Central memory CD8-positive, alpha-beta T cell (primary cell): ENCODE measurements at regions not wholly inside any gene's neighbourhood (a gene's known extent, or its start where the extent isn't known, plus 50 kb on each side); places are given as distances from the start of the nearest gene placed in this dataset.

Experiments used
- ATAC-seq: fragments of 150-1000 bp; cut with Tn5 transposase; replicated peaks from 2 replicates; pipeline ENCODE4 v1.10.0; 2022; ENCODE audit warnings: mild to moderate bottlenecking, moderate FRiP score, moderate number of reproducible peaks; ENCODE audit not compliant: poor library complexity, severe bottlenecking; ENCODE audit errors: extremely low read depth
- DNase-seq, 2 donors: peaks; one replicate each; pipeline ENCODE4 v3.0.0; 2021; ENCODE audit warnings: low spot score in 2 of 2
- H3K27ac Mint-ChIP-seq: one replicate; pipeline ENCODE4 v1.8.0; 2022; ENCODE audit warnings: low read depth, mild to moderate bottlenecking, moderate library complexity, mixed read lengths
- H3K27me3 Mint-ChIP-seq: one replicate; pipeline ENCODE4 v1.8.0; 2022; ENCODE audit warnings: mixed read lengths
- H3K36me3 Mint-ChIP-seq: one replicate; pipeline ENCODE4 v1.8.0; 2022; ENCODE audit warnings: mild to moderate bottlenecking, moderate library complexity, mixed read lengths; ENCODE audit not compliant: insufficient read depth
- H3K4me1 Mint-ChIP-seq: one replicate; pipeline ENCODE4 v1.8.0; 2022; ENCODE audit warnings: mixed read lengths
- H3K4me3 Mint-ChIP-seq: one replicate; pipeline ENCODE4 v1.8.0; 2022; ENCODE audit warnings: mild to moderate bottlenecking, moderate library complexity, mixed read lengths
- H3K9me3 Mint-ChIP-seq: one replicate; pipeline ENCODE4 v1.8.0; 2022; ENCODE audit warnings: mixed read lengths

DNA sequence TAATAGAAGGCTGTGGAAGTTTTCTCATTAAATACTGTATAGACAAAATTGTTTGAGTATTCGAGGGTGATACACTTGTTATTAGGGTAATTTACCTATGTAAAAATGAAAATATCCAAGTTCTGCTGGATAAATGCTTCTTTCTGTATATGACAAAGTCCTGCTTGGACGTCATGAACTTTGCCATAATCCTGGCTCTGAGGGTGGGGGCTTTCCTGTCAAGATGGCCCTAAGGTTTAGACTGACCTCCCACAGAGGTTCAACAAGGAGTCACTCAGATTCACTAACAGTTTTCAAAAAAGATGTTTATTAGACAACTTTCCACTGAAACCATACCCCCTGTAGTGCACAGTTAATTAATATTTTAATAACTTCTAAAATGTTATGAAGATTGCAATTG is 52.5 kb upstream of the NABP1 start:
- Mint-ChIP-seq H3K27ac (peak overlapping the region; percentile 92), H3K4me3 (no peak overlapping the region), H3K9me3 (no peaks in the 10 kb centered on the region), H3K4me1 (peaks cover 32% of the 10 kb centered on the region), H3K27me3 (no peaks in the 10 kb centered on the region), H3K36me3 (peaks cover 5% of the 10 kb centered on the region)
- no peak for ATAC-seq
- DNase-seq, result no peak

DNA sequence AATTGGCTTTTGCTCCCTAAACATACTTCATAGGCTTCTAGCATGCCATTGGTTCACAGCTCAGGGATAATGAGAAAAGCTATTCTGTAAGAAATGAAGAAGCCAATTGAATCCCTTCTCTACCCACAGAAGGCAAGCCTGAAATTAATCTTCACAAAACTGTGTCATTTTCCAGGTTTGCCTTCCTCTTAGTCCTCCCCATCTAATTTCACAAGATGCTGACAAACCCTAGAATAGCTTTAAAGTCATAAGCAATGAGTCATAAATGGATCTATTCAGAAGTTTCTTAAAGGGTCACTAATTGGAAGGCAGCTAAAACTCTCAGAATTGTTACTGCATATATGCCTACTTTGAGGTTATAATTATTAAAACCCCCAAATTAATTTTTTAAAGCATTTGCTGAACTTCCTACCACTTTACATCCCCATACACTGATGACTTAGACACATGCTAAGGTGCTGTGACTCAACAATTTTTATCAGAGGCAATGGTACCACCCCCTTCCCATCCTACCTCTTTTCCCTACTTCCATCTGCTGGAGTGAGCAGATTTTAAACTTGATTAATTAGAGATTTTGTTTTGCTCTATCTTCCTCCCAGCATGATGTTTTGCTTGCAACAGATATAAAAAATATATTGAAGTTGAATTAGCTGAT is 51.3 kb upstream of the NABP1 start:
- DNase-seq, result no peak
- H3K27me3 Mint-ChIP-seq, result no peaks in the 10 kb centered on the region
- peaks cover 5% of the 10 kb centered on the region for H3K36me3 Mint-ChIP-seq
- no peak for ATAC-seq
- peaks cover 30% of the 10 kb centered on the region for H3K4me1 Mint-ChIP-seq
- no peaks in the 10 kb centered on the region for H3K9me3 Mint-ChIP-seq
- H3K27ac Mint-ChIP-seq, result no peak overlapping the region
- no peak overlapping the region for H3K4me3 Mint-ChIP-seq

DNA sequence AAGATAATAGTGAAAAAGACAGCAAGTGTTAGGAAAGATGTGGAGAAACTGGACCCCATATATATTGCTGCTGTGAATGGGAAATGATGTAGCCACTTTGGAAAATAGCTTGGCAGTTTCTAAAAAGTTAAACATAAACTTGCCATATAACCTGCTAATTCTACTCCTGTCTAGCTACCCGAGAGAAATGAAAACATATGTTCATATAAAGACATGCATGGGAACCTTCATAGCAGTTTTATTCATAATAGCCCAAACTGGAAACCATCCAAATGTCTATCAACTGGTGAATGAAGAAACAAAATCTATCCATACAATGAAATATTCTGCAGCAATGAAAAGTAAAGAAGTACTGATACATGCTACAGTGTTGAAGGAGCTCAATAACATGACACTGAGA is 50.4 kb upstream of the NABP1 start:
- ATAC-seq (no peak), DNase-seq (no peak)
- Mint-ChIP-seq H3K4me1 (peaks cover 30% of the 10 kb centered on the region), H3K36me3 (peaks cover 5% of the 10 kb centered on the region), H3K27ac (no peak overlapping the region), H3K9me3 (no peaks in the 10 kb centered on the region), H3K27me3 (no peaks in the 10 kb centered on the region), H3K4me3 (no peak overlapping the region)
